GM21367 (cell line): ENCODE measurements at regions not wholly inside any gene's neighbourhood (a gene's known extent, or its start where the extent isn't known, plus 50 kb on each side); places are given as distances from the start of the nearest gene placed in this dataset.
"Not testable (repeated sequence)": the region's sequence is repeated elsewhere in the genome, so short reads cannot be mapped to it uniquely, and the experiment has no call there.

Source experiments
- ATAC-seq: cut with Tn5 transposase; IDR thresholded peaks from one replicate; pipeline ENCODE4 v1.9.1; 2021; ENCODE audit not compliant: unreplicated experiment

GRCh38 chr2:87343347-87343746 lies 321.7 kb upstream of the PLGLB1 start:
- ATAC-seq = not testable (repeated sequence)

GRCh38 chr2:87345283-87345682 lies 323.6 kb upstream of the PLGLB1 start:
- not testable (repeated sequence) for ATAC-seq

DNA sequence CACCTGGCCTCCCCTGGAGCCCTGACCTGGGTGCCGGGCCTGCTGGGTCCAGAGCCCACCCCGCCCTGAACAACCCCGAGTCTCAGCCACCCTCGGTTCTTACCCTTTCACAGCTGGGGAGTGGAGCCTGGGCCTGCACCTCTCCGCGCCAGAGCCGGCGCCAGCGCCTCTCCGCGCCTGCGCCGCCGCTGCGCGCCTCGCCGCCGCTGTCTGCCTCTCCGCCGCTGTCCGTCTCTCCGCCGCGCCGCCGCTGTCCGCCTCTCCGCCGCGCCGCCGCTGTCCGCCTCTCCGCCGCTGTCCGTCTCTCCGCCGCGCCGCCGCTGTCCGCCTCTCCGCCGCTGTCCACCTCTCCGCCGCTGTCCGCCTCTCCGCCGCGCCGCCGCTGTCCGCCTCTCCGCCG lies 326.9 kb upstream of the PLGLB1 start:
- ATAC-seq = not testable (repeated sequence)

- not testable (repeated sequence) for ATAC-seq
Observed at GRCh38 chr2:87349006-87349405, 327.4 kb upstream of the PLGLB1 start.

- ATAC-seq = not testable (repeated sequence)
Observed at GRCh38 chr2:87352178-87352934, 330.7 kb upstream of the PLGLB1 start.

- ATAC-seq = not testable (repeated sequence)
Observed at GRCh38 chr2:87353408-87353807, 331.8 kb upstream of the PLGLB1 start.

GRCh38 chr2:87354102-87354501 lies 332.5 kb upstream of the PLGLB1 start:
- ATAC-seq = not testable (repeated sequence)

- ATAC-seq = not testable (repeated sequence)
Observed at GRCh38 chr2:87360250-87360649, 338.6 kb upstream of the PLGLB1 start.

GRCh38 chr2:87360927-87361326 lies 339.3 kb upstream of the PLGLB1 start:
- ATAC-seq = not testable (repeated sequence)

- not testable (repeated sequence) for ATAC-seq
Observed at GRCh38 chr2:87361805-87362204, 340.2 kb upstream of the PLGLB1 start.

GRCh38 chr2:87364379-87364778 lies 342.7 kb upstream of the PLGLB1 start:
- not testable (repeated sequence) for ATAC-seq

DNA sequence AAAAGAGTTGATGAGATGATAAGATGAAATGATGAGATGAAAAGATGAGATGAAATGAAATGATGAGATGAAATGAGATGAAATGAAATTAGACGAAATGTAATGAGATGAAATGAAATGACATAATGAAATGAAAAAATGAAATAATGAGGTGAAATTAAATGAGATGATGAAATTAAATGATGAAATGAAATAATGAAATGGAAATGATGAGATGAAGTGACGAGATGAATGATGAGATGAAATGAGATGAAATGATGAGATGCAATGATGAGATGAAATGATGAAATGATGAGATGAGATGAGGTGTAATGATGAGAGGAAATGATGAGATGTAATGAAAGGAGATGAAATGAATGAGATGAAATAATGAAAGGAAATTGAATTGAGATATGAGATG lies 343.4 kb upstream of the PLGLB1 start:
- ATAC-seq = not testable (repeated sequence)

DNA sequence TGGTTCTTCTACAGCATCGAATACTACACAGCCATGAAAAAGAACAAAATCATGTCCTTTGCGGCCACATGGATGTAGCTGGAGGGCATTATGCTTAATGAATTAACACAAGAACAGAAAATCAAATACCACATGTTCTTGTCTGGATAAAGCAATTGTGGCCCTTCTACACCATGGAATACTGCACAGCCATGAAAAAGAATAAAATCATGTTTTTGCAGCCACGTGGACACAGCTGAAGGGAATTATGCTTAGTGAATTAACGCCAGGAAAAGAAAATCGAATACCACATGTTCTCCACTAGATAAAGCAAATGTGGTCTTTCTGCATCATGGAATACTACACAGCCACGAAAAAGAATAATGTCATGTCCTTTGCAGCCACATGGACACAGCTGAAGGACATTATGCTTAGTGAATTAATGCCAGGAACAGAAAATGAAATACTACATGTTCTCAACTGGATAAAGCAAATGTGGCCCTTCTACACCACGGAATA lies 361.8 kb upstream of the PLGLB2 start:
- not testable (repeated sequence) for ATAC-seq

GRCh38 chr2:87395784-87396183 lies 352.1 kb upstream of the PLGLB2 start:
- ATAC-seq = not testable (repeated sequence)

- not testable (repeated sequence) for ATAC-seq
Observed at GRCh38 chr2:87396551-87397265, 351.2 kb upstream of the PLGLB2 start.

DNA sequence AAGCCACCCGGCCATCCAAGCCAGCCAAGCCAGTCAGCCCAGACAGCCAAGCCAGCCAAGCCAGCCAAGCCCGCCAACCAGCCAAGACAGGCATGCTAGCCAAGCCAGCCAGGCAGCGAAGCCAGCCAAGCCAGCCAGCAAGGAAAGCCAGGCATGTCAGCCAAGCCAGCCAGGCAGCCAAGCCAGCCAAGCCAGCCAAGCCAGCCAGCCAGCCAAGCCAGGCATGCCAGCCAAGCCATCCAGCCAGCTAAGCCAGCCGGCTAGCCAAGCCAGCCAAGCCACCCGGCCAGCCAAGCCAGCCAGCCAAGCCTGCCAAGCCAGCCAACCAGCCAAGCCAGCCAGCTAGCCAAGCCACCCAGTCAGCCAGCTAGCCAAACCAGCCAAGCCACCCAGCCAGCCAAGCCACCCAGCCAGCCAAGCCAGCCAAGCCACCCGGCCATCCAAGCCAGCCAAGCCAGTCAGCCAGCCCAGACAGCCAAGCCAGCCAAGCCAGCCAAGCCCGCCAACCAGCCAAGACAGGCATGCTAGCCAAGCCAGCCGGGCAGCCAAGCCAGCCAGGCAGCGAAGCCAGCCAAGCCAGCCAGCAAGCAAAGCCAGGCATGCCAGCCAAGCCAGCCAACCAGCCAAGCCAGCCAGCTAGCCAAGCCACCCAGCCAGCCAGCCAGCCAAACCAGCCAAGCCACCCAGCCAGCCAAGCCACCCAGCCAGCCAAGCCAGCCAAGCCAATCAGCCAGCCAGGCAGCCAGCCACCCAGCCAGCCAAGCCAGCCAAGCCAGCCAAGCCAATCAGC lies 350.4 kb upstream of the PLGLB2 start:
- ATAC-seq = not testable (repeated sequence)

DNA sequence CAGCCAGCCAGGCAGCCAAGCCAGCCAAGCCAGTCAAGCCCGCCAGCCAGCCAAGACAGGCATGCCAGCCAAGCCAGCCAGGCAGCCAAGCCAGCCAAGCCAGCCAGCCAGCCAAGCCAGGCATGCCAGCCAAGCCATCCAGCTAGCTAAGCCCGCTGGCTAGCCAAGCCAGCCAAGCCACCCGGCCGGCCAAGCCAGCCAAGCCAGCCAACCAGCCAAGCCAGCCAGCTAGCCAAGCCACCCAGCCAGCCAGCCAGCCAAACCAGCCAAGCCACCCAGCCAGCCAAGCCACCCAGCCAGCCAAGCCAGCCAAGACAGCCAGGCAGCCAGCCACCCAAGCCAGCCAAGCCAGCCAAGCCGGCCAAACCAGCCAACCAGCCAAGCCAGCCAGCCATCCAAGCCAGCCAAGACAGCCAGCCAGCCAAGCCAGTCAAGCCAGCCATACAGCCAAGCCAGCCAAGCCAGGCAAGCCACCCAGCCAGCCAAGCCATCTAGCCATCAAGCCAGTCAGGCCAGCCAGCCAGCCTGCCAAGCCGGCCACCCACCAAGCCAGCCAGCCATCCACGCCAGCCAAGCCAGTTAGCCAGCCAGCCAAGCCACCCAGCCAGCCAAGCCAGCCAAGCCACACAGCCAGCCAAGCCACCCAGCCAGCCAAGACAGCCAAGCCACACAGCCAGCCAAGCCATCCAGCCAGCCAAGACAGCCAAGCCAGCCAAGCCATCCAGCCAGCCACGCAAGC lies 349.2 kb upstream of the PLGLB2 start:
- ATAC-seq = not testable (repeated sequence)

DNA sequence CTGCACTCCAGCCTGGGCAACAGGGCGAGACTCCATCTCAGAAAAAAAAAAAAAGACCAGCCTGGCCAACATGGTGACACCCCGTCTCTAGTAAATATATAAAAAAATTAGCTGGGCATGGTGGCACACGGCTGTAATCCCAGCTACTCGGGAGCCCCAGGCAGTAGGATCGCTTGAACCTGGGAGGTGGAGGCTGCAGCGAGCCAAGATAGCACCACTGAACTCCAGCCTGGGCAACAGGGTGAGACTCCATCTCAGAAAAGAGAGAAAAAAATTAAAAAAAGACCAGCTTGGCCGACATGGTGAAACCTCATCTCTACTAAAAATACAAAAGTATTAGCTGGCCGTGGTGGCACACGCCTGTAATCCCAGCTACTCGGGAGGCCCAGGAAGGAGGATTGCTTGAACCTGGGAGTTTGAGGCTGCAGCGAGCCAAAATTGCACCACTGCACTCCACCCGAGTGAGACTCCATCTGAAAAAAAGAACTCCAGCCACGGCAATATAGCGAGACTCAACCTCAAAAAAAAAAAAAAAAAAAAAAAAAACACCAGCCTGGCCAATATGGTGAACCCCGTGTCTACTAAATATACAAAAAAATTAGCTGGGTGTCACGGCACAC lies 346.1 kb upstream of the PLGLB2 start:
- ATAC-seq = no peak

DNA sequence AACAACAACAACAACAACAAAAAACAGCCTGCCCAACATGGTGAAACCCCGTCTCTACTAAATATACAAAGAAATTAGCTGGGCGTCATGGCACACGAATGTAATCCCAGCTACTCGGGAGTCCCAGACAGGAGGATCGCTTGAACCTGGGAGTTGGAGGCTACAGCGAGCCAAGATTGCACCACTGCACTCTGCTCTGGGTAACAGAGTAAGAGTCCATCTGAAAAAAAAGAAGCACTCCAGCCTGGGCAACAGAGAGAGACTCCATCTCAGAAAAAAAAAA lies 344.1 kb upstream of the PLGLB2 start:
- ATAC-seq = no peak
